ENCODE measurements at regions not wholly inside any gene's neighbourhood (a gene's known extent, or its start where the extent isn't known, plus 50 kb on each side); places are given as distances from the start of the nearest gene placed in this dataset.
A peak's percentile ranks its signal among the peaks of the same experiment; 100 is the strongest.

DNA sequence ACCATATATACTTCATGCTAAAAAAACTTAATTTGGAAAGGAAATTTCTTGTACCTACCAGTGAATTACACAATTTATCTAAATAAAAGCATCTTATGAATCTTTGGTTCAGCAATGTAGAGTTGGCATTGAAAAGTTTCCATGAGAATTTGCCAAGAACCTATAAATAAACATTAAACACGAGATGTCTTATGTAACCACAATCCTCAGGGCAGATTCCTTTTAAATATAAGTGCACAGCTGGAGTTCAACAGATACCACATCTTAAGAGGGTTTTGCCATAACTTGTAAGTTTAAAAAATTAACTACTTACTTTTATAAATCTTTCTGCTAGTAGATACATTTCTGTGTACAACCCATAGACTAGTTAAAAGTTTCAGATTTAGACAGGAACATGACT, 499.3 kb upstream of the ARRDC4 start:
- Histone ChIP-seq H3K4me3 (no peak overlapping the region), H3K79me2 (no peaks in the 10 kb centered on the region), H3K36me3 (replicated peaks; ENCODE audit: insufficient read depth, low read depth) (no peaks in the 10 kb centered on the region), H3K4me2 (no peak overlapping the region), H3K27me3 (no peaks in the 10 kb centered on the region), H3K4me1 (ENCODE audit: insufficient read depth) (no peaks in the 10 kb centered on the region), H3K9me3 (ENCODE audit: low read depth) (no peaks in the 10 kb centered on the region), H2AFZ (no peak overlapping the region), H4K20me1 (ENCODE audit: insufficient read depth, poor library complexity, severe bottlenecking) (no peaks in the 10 kb centered on the region), H3K9me2 (replicated peaks; ENCODE audit: insufficient read depth) (no peaks in the 10 kb centered on the region), H3K27ac (no peak overlapping the region)
- TF ChIP-seq EZH2 (IDR thresholded peaks at IDR 0.05; ENCODE audit: borderline replicate concordance), result no peak
- WGBS (ENCODE audit: low lambda C conversion rate, missing lambda C conversion rate), result 22% methylated on average over 1 of the region's 1 CpG
- DNase-seq (ENCODE audit: low spot score), result peak; percentile 17

DNA sequence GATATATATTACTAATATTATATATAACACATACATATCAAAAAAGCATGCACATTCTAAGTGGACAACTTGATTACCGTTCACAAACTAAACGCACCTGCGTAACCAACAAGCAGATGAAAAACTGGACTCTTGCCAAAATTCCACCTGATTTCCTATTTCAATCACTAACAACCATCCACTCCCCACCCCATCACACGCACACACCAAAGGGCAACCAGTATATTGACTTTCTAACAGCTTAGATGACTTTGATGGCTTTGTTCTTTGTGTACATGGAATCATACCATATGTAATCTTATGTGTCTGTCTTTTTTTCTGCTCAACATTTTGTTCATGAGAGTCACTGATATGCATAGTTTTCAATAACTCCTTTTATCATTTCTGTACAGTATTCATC, 496.8 kb upstream of the ARRDC4 start:
- H3K9me2 ChIP-seq (replicated peaks; ENCODE audit: insufficient read depth), result no peaks in the 10 kb centered on the region
- H3K79me2 ChIP-seq, result no peaks in the 10 kb centered on the region
- H2AFZ ChIP-seq, result no peak overlapping the region
- DNase-seq (ENCODE audit: low spot score), result no peak
- no peaks in the 10 kb centered on the region for H3K36me3 ChIP-seq (replicated peaks; ENCODE audit: insufficient read depth, low read depth)
- H3K9me3 ChIP-seq (ENCODE audit: low read depth), result no peaks in the 10 kb centered on the region
- TF ChIP-seq, protein P1, sequence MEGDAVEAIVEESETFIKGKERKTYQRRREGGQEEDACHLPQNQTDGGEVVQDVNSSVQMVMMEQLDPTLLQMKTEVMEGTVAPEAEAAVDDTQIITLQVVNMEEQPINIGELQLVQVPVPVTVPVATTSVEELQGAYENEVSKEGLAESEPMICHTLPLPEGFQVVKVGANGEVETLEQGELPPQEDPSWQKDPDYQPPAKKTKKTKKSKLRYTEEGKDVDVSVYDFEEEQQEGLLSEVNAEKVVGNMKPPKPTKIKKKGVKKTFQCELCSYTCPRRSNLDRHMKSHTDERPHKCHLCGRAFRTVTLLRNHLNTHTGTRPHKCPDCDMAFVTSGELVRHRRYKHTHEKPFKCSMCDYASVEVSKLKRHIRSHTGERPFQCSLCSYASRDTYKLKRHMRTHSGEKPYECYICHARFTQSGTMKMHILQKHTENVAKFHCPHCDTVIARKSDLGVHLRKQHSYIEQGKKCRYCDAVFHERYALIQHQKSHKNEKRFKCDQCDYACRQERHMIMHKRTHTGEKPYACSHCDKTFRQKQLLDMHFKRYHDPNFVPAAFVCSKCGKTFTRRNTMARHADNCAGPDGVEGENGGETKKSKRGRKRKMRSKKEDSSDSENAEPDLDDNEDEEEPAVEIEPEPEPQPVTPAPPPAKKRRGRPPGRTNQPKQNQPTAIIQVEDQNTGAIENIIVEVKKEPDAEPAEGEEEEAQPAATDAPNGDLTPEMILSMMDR (IDR thresholded peaks at IDR 0.05; ENCODE audit: poor library complexity), result no peak
- TF ChIP-seq EZH2phosphoT487 (IDR thresholded peaks at IDR 0.05; ENCODE audit: low read depth, severe bottlenecking, unreplicated experiment) (no peak), EZH2 (IDR thresholded peaks at IDR 0.05; ENCODE audit: borderline replicate concordance) (no peak)
- H3K27me3 ChIP-seq, result no peaks in the 10 kb centered on the region
- no peaks in the 10 kb centered on the region for H4K20me1 ChIP-seq (ENCODE audit: insufficient read depth, poor library complexity, severe bottlenecking)
- WGBS (ENCODE audit: low lambda C conversion rate, missing lambda C conversion rate), result 82% methylated on average over 4 of the region's 4 CpGs
- H3K4me2 ChIP-seq, result no peak overlapping the region
- H3K4me1 ChIP-seq (ENCODE audit: insufficient read depth), result no peaks in the 10 kb centered on the region
- H3K4me3 ChIP-seq, result no peak overlapping the region
- no peak overlapping the region for H3K27ac ChIP-seq

DNA sequence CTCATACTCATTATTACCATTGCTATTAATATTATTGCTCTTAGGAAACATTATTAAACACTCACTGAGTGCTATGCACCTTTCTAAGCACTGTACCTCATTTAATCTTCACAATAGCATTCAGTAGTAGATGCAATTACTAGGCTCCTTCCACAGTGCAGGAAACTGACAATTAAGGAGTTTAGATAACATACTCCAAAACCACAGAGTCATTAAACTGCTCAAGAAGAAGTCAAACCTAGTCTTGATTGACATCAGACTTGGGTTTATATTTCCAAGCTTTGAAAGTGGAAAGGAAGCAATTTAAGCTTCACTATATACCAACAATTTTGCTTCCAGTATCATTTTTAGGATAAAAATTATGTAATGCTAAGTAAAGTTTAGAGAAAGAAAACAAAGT, 490.1 kb upstream of the ARRDC4 start:
- Histone ChIP-seq H3K36me3 (replicated peaks; ENCODE audit: insufficient read depth, low read depth) (no peaks in the 10 kb centered on the region), H2AFZ (no peak overlapping the region), H3K27me3 (no peaks in the 10 kb centered on the region), H3K79me2 (no peaks in the 10 kb centered on the region), H3K4me1 (ENCODE audit: insufficient read depth) (no peaks in the 10 kb centered on the region), H3K9me2 (replicated peaks; ENCODE audit: insufficient read depth) (no peaks in the 10 kb centered on the region), H3K4me2 (no peak overlapping the region), H3K4me3 (no peak overlapping the region), H4K20me1 (ENCODE audit: insufficient read depth, poor library complexity, severe bottlenecking) (no peaks in the 10 kb centered on the region), H3K27ac (no peak overlapping the region), H3K9me3 (ENCODE audit: low read depth) (no peaks in the 10 kb centered on the region)
- TF ChIP-seq EZH2phosphoT487 (IDR thresholded peaks at IDR 0.05; ENCODE audit: low read depth, severe bottlenecking, unreplicated experiment) (no peak), EZH2 (IDR thresholded peaks at IDR 0.05; ENCODE audit: borderline replicate concordance) (no peak)
- TF ChIP-seq, protein P1 (IDR thresholded peaks at IDR 0.05; ENCODE audit: poor library complexity), result no peak
- DNase-seq (ENCODE audit: low spot score), result no peak

DNA sequence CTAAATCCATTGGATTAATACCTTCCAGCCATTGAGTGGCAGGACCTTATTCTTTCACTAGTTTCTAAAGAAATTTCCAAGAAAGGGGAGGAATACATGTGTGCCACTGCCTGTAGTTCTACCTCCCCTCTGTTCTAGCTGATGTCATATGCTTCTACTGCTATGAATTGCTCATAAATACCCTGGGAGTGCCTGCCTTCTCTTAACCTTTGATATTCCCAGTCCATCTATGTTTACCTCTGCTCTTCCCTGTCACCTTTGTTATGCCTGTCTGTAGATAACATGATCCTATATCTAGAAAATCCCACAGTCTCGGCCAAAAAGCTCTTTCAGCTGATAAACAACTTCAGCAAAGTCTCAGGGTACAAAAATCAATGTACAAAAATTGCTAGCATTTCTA, 486.9 kb upstream of the ARRDC4 start:
- WGBS (ENCODE audit: low lambda C conversion rate, missing lambda C conversion rate), result 67% methylated on average over 1 of the region's 1 CpG
- Histone ChIP-seq H3K9me3 (ENCODE audit: low read depth) (no peaks in the 10 kb centered on the region), H3K27me3 (no peaks in the 10 kb centered on the region), H3K4me1 (ENCODE audit: insufficient read depth) (no peaks in the 10 kb centered on the region), H3K36me3 (replicated peaks; ENCODE audit: insufficient read depth, low read depth) (no peaks in the 10 kb centered on the region), H3K4me3 (no peak overlapping the region), H3K4me2 (no peak overlapping the region), H3K9me2 (replicated peaks; ENCODE audit: insufficient read depth) (no peaks in the 10 kb centered on the region), H2AFZ (no peak overlapping the region), H4K20me1 (ENCODE audit: insufficient read depth, poor library complexity, severe bottlenecking) (no peaks in the 10 kb centered on the region), H3K27ac (no peak overlapping the region), H3K79me2 (no peaks in the 10 kb centered on the region)
- DNase-seq (ENCODE audit: low spot score), result no peak
- TF ChIP-seq, protein P1 (IDR thresholded peaks at IDR 0.05; ENCODE audit: poor library complexity), result no peak
- no peak for TF ChIP-seq EZH2phosphoT487 (IDR thresholded peaks at IDR 0.05; ENCODE audit: low read depth, severe bottlenecking, unreplicated experiment)
- TF ChIP-seq EZH2 (IDR thresholded peaks at IDR 0.05; ENCODE audit: borderline replicate concordance), result no peak
